MCF 10A (cell line): ENCODE measurements at regions not wholly inside any gene's neighbourhood (a gene's known extent, or its start where the extent isn't known, plus 50 kb on each side); places are given as distances from the start of the nearest gene placed in this dataset.

Experiments
- BruUV-seq: library from RNA; stranded (reverse); fragments of 400-500 nt; replicated peaks from 2 replicates; lab custom pipeline; 2021; lab: Mats Ljungman, UMichigan
- CTCF ChIA-PET: fragments of 300-600 bp; sonication (Branson Sonifier 250); formaldehyde crosslinking; extraction: SDS; loops from one replicate; lab custom pipeline; 2021; ENCODE audit warnings: antibody characterized with exemption, inconsistent platforms; lab: Yijun Ruan, JAX
- POLR2A ChIA-PET: fragments of 300-600, 350-650 bp; sonication (Branson Sonifier 250); formaldehyde crosslinking; extraction: SDS; loops from one replicate; lab custom pipeline; 2020; ENCODE audit warnings: antibody characterized with exemption, inconsistent platforms; lab: Yijun Ruan, JAX
- DNase-seq: peaks from one replicate; pipeline ENCODE4 v3.0.0-alpha.2; 2018; ENCODE audit not compliant: unreplicated experiment
- H3K27ac Mint-ChIP-seq: one replicate; pipeline ENCODE4 v1.8.0; 2022; ENCODE audit warnings: mild to moderate bottlenecking, low read depth, mixed read lengths; ENCODE audit not compliant: unreplicated experiment
- H3K27me3 Mint-ChIP-seq: one replicate; pipeline ENCODE4 v1.8.0; 2022; ENCODE audit warnings: mixed read lengths; ENCODE audit not compliant: insufficient read depth, unreplicated experiment
- H3K36me3 Mint-ChIP-seq: one replicate; pipeline ENCODE4 v1.8.0; 2022; ENCODE audit warnings: mild to moderate bottlenecking, moderate library complexity, mixed read lengths; ENCODE audit not compliant: insufficient read depth, unreplicated experiment
- H3K4me1 Mint-ChIP-seq: one replicate; pipeline ENCODE4 v1.8.0; 2022; ENCODE audit warnings: mixed read lengths; ENCODE audit not compliant: insufficient read depth, unreplicated experiment
- H3K4me3 Mint-ChIP-seq: one replicate; pipeline ENCODE4 v1.8.0; 2022; ENCODE audit warnings: mild to moderate bottlenecking, moderate library complexity, mixed read lengths; ENCODE audit not compliant: unreplicated experiment
- H3K9me3 Mint-ChIP-seq: one replicate; pipeline ENCODE4 v1.8.0; 2022; ENCODE audit warnings: mixed read lengths; ENCODE audit not compliant: unreplicated experiment
- CTCF ChIP-seq: fragments of 200-600 bp; IDR thresholded peaks from one replicate; pipeline ENCODE4 v1.8.0; 2022; ENCODE audit warnings: antibody characterized with exemption, mild to moderate bottlenecking; ENCODE audit not compliant: unreplicated experiment
- intact Hi-C: fragments of 100-400 bp; cut with micrococcal nuclease; formaldehyde crosslinking; loops from 2 replicates; pipeline ENCODE4 v1.14.1; 2022

- no peaks in the 10 kb centered on the region for H3K36me3 Mint-ChIP-seq
- intact Hi-C loops, result no loop called here
- DNase-seq, result no peak
- ChIA-PET CTCF (interaction anchor here (0.5 to 0.8 kb wide), 3 partner anchors 25 to 1088 kb away, joined by 3 to 4 read pairs (median 4); no protein-coding TSS in a partner anchor), POLR2A (no interaction called here)
- H3K27me3 Mint-ChIP-seq, result peaks cover 14% of the 10 kb centered on the region
- H3K4me1 Mint-ChIP-seq, result no peaks in the 10 kb centered on the region
- no peaks in the 10 kb centered on the region for H3K9me3 Mint-ChIP-seq
- BruUV-seq, result no TSS peak
- H3K4me3 Mint-ChIP-seq, result no peak overlapping the region
- TF ChIP-seq CTCF, result no peak
- H3K27ac Mint-ChIP-seq, result no peak overlapping the region
Observed at GRCh38 chrX:84240848-84241565, 53.0 kb upstream of the RPS6KA6 start.
